Spinal cord (tissue), 9 donors: ENCODE measurements at regions not wholly inside any gene's neighbourhood (a gene's known extent, or its start where the extent isn't known, plus 50 kb on each side); places are given as distances from the start of the nearest gene placed in this dataset.

Source experiments
- DNase-seq, 6 donors: peaks; one replicate each; pipeline versions ENCODE4 v3.0.0 to v3.0.0-alpha.2; 2013 to 2015; ENCODE audit warnings: low spot score in 6 of 6, low read depth in 4 of 6
- H3K27ac ChIP-seq: one replicate; pipeline ENCODE4 v1.5.1; 2013; ENCODE audit warnings: low read depth, low read length, control low read depth
- H3K27me3 ChIP-seq: one replicate; pipeline ENCODE4 v1.6.1; 2013; ENCODE audit warnings: low read length; ENCODE audit not compliant: control insufficient read depth, insufficient read depth
- H3K36me3 ChIP-seq: one replicate; pipeline ENCODE4 v1.6.1; 2013; ENCODE audit warnings: low read length; ENCODE audit not compliant: control insufficient read depth, insufficient read depth
- H3K4me1 ChIP-seq: one replicate; pipeline ENCODE4 v1.6.1; 2013; ENCODE audit warnings: low read length; ENCODE audit not compliant: control insufficient read depth, insufficient read depth
- H3K4me3 ChIP-seq: one replicate; pipeline ENCODE4 v1.5.1; 2013; ENCODE audit warnings: low read depth, low read length, control low read depth
- H3K9me3 ChIP-seq: one replicate; pipeline ENCODE4 v1.6.1; 2013; ENCODE audit warnings: low read length; ENCODE audit not compliant: control insufficient read depth, insufficient read depth
- WGBS: methylation state at CpG from one replicate; pipeline ENCODE4 v1.1.5; 2013; ENCODE audit warnings: missing lambda C conversion rate; ENCODE audit not compliant: insufficient coverage; 5-methylcytosine and 5-hydroxymethylcytosine counted together
- donor health status: healthy.

- no peak overlapping the region for H3K27ac ChIP-seq
- no peaks in the 10 kb centered on the region for H3K36me3 ChIP-seq
- H3K4me3 ChIP-seq, result no peak overlapping the region
- peaks cover 7% of the 10 kb centered on the region for H3K4me1 ChIP-seq
- H3K9me3 ChIP-seq, result no peaks in the 10 kb centered on the region
- DNase-seq, result no peak
- WGBS, result 90% methylated on average over 1 of the region's 1 CpG
- H3K27me3 ChIP-seq, result no peaks in the 10 kb centered on the region
These were observed 236.6 kb downstream of the C12orf75 start for GRCh38 chr12:105567061-105567460.

GRCh38 chr12:105569886-105570285, 239.4 kb downstream of the C12orf75 start:
- Histone ChIP-seq H3K27ac (no peak overlapping the region), H3K9me3 (no peaks in the 10 kb centered on the region), H3K4me1 (no peaks in the 10 kb centered on the region), H3K4me3 (no peak overlapping the region), H3K36me3 (no peaks in the 10 kb centered on the region), H3K27me3 (no peaks in the 10 kb centered on the region)
- no CpG with 5 or more reads among the region's 3 CpGs for WGBS
- no peak for DNase-seq

GRCh38 chr12:105570944-105571343, 240.5 kb downstream of the C12orf75 start:
- DNase-seq, result peak in 1 of 6 donors; percentile 17
- Histone ChIP-seq H3K27ac (no peak overlapping the region), H3K4me1 (no peaks in the 10 kb centered on the region), H3K27me3 (no peaks in the 10 kb centered on the region), H3K36me3 (no peaks in the 10 kb centered on the region), H3K9me3 (no peaks in the 10 kb centered on the region), H3K4me3 (no peak overlapping the region)
- 97% methylated on average over 4 of the region's 4 CpGs for WGBS

GRCh38 chr12:105573574-105573973, 243.1 kb downstream of the C12orf75 start:
- Histone ChIP-seq H3K27ac (no peak overlapping the region), H3K4me3 (no peak overlapping the region), H3K4me1 (no peaks in the 10 kb centered on the region), H3K36me3 (no peaks in the 10 kb centered on the region), H3K9me3 (no peaks in the 10 kb centered on the region), H3K27me3 (no peaks in the 10 kb centered on the region)
- 65% methylated on average over 3 of the region's 3 CpGs for WGBS
- DNase-seq, result no peak

GRCh38 chr12:105574056-105574715, 243.7 kb downstream of the C12orf75 start:
- WGBS, result 81% methylated on average over 3 of the region's 5 CpGs
- H3K36me3 ChIP-seq, result no peaks in the 10 kb centered on the region
- H3K4me1 ChIP-seq, result no peaks in the 10 kb centered on the region
- no peaks in the 10 kb centered on the region for H3K9me3 ChIP-seq
- H3K27me3 ChIP-seq, result no peaks in the 10 kb centered on the region
- H3K27ac ChIP-seq, result no peak overlapping the region
- peak in 2 of 6 donors; percentile 32 to 36 for DNase-seq
- H3K4me3 ChIP-seq, result no peak overlapping the region

GRCh38 chr12:105575235-105575634, 244.7 kb downstream of the C12orf75 start:
- H3K4me1 ChIP-seq, result no peaks in the 10 kb centered on the region
- H3K27me3 ChIP-seq, result no peaks in the 10 kb centered on the region

GRCh38 chr12:105576261-105576660, 245.8 kb downstream of the C12orf75 start:
- Histone ChIP-seq H3K27me3 (no peaks in the 10 kb centered on the region), H3K9me3 (no peaks in the 10 kb centered on the region), H3K4me3 (no peak overlapping the region), H3K4me1 (no peaks in the 10 kb centered on the region), H3K27ac (no peak overlapping the region), H3K36me3 (no peaks in the 10 kb centered on the region)
- 100% methylated on average over 1 of the region's 2 CpGs for WGBS
- DNase-seq, result no peak

More at GRCh38 chr12:105575235-105575634, 244.7 kb downstream of the C12orf75 start:
- 96% methylated on average over 2 of the region's 2 CpGs for WGBS
- H3K27ac ChIP-seq, result no peak overlapping the region
- H3K4me3 ChIP-seq, result no peak overlapping the region
- H3K9me3 ChIP-seq, result no peaks in the 10 kb centered on the region
- H3K36me3 ChIP-seq, result no peaks in the 10 kb centered on the region
- DNase-seq, result no peak

GRCh38 chr12:105580821-105581352, 250.4 kb downstream of the C12orf75 start:
- H3K9me3 ChIP-seq, result no peaks in the 10 kb centered on the region
- DNase-seq, result no peak
- no peak overlapping the region for H3K4me3 ChIP-seq
- no peaks in the 10 kb centered on the region for H3K27me3 ChIP-seq
- no CpG with 5 or more reads among the region's 5 CpGs for WGBS
- H3K36me3 ChIP-seq, result no peaks in the 10 kb centered on the region
- H3K27ac ChIP-seq, result no peak overlapping the region
- H3K4me1 ChIP-seq, result no peaks in the 10 kb centered on the region

- Histone ChIP-seq H3K36me3 (no peaks in the 10 kb centered on the region), H3K27me3 (no peaks in the 10 kb centered on the region), H3K4me3 (no peak overlapping the region), H3K4me1 (no peaks in the 10 kb centered on the region), H3K9me3 (no peaks in the 10 kb centered on the region), H3K27ac (no peak overlapping the region)
- DNase-seq, result no peak
- WGBS, result 100% methylated on average over 1 of the region's 6 CpGs
These were observed 250.9 kb downstream of the C12orf75 start for GRCh38 chr12:105581420-105581819.

- Histone ChIP-seq H3K36me3 (no peaks in the 10 kb centered on the region), H3K4me1 (no peaks in the 10 kb centered on the region), H3K9me3 (no peaks in the 10 kb centered on the region), H3K27ac (no peak overlapping the region), H3K27me3 (no peaks in the 10 kb centered on the region), H3K4me3 (no peak overlapping the region)
- DNase-seq, result no peak
- WGBS, result 78% methylated on average over 1 of the region's 3 CpGs
These were observed 254.6 kb downstream of the C12orf75 start for GRCh38 chr12:105585107-105585506.
